Hepatocyte (in vitro differentiated cells): ENCODE measurements at regions not wholly inside any gene's neighbourhood (a gene's known extent, or its start where the extent isn't known, plus 50 kb on each side); places are given as distances from the start of the nearest gene placed in this dataset.

ENCODE experiments used
- CTCF ChIP-seq: fragments of 200-600 bp; sonication (generic); IDR thresholded peaks from 2 replicates; pipeline ENCODE4 v1.5.1; 2016; ENCODE audit warnings: antibody characterized with exemption, mild to moderate bottlenecking; ENCODE audit not compliant: poor library complexity
- EZH2 ChIP-seq: fragments of 200-600 bp; sonication (generic); IDR thresholded peaks from 2 replicates; pipeline ENCODE4 v1.6.1; 2016; ENCODE audit warnings: antibody characterized with exemption, mild to moderate bottlenecking, borderline replicate concordance
- EZH2phosphoT487 ChIP-seq: fragments of 200-600 bp; sonication (generic); IDR thresholded peaks from one replicate; pipeline ENCODE4 v1.6.1; 2018; ENCODE audit warnings: antibody characterized with exemption, mild to moderate bottlenecking, low read depth, moderate library complexity; ENCODE audit not compliant: unreplicated experiment, severe bottlenecking

GRCh38 chr17:22516861-22517636 lies 824.7 kb downstream of the KCNJ18 start:
- TF ChIP-seq CTCF, result no peak
- TF ChIP-seq EZH2phosphoT487, result no peak
- no peak for TF ChIP-seq EZH2
